ENCODE measurements at regions not wholly inside any gene's neighbourhood (a gene's known extent, or its start where the extent isn't known, plus 50 kb on each side); places are given as distances from the start of the nearest gene placed in this dataset.
"Not testable (repeated sequence)": the region's sequence is repeated elsewhere in the genome, so short reads cannot be mapped to it uniquely, and the experiment has no call there.

DNA sequence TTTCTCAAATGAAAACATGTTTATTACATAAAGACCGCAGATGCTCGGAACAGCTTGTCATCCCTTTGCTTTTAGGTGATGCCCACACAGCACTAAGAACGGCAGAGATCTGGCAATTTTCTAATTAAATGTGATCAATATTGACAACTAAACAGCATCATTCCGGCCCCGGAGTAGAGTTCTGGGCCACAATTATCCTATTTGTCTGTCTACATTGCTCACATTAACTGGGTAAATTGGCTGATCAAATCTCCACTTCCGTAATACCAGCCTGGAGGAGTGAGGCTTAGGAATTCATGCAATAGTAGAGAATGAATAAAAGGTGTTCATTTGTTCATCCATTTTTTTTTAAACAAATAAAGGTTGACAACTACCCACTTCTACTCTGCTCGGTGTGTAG lies 245.1 kb upstream of the C9orf72 start:
- DNase-seq (ENCODE audit: low read depth): no peak

DNA sequence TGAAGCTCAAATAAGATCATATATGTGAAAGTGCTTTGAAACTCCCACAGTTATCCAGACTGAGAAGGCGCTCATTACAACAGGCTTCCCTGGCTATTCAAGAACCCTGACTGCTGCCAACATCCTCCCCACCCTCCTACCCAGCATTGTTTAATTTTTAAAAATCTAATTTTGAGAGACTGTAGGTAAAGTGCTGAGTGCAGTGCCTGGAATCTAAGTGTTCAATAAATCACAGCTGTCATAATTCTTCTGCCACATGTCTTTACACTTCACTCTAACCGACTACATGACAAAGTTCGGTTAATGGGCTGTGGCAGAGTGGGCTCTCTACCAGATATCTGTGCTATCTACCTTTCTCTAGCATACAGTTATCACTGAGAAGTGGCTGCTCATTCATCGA lies 255.6 kb upstream of the C9orf72 start:
- no peak for DNase-seq (ENCODE audit: low read depth)

DNA sequence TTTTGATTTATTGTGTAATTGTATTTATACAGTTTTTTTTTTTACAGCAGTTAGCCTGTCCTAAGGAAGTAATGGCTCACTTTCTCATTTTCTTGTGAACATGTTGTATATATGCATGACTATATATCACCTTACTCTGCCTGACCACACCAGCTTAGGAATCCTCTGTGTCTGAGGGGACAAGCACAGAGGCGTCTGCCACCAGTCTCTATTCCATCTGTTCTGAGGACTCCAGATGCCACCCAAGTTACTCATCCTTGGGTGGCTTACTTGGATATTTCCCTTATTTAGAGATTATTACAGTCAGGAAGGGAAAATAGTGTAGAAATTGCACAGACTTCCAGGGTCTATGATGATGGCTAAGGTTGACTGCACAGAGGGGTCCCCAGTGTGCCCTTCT lies 256.3 kb upstream of the C9orf72 start:
- DNase-seq (ENCODE audit: low read depth): no peak

DNA sequence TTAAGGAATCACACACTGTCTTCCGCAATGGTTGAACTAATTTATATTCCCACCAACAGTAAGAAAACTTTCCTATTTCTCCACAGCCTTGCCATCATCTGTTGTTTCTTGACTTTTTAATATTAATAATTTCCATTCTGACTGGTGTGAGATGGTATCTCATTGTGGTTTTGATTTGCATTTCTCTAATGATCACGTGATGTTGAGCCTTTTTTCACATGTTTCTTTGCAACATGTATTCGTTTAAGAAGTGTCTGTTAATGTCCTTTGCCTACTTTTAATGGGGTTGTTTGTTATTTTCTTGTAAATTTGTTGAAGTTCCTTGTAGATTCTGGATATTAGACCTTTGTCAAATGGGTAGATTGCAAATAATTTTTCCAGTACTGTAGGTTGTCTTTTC lies 258.8 kb upstream of the C9orf72 start:
- not testable (repeated sequence) for DNase-seq (ENCODE audit: low read depth)

DNA sequence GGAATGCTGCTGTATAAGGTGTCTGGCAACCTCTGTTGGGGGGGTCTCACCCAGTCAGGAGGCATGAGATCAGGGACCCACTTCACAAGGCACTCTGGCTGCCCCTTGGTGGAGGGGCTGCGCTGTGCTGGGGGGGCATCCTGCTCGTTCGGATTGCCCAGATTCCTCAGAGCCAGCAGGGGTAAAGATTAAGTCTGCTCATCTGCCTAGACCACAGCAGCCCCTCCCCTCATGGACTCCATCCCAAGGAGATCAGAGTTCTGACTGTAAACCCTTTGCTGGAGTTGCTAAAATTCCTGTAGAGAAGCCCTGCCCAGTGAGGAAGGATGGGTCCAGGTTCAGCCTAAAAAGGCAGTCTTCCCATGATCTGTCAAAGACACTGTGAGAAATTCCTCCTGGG lies 262.0 kb upstream of the C9orf72 start:
- no peak for DNase-seq (ENCODE audit: low read depth)

DNA sequence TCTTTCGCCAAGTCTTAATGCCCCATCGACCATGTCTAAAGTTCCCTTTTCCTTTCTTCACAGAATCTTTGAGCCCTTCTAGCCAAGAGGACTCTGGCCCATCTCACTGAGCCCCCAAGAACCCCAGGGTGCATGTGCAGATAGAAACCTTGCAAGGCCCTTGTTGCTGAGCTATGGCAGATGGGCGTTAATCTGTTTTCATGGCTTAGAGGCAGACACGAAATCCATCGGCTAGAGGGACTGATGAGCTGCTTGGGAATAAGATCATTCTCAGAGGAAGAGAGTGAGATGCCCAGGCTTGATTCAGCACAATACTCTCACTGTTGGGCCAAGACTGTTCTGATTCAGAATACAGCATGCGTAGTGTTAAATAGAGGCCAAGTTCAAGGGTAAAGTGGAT lies 262.5 kb upstream of the C9orf72 start:
- no peak for DNase-seq (ENCODE audit: low read depth)

DNA sequence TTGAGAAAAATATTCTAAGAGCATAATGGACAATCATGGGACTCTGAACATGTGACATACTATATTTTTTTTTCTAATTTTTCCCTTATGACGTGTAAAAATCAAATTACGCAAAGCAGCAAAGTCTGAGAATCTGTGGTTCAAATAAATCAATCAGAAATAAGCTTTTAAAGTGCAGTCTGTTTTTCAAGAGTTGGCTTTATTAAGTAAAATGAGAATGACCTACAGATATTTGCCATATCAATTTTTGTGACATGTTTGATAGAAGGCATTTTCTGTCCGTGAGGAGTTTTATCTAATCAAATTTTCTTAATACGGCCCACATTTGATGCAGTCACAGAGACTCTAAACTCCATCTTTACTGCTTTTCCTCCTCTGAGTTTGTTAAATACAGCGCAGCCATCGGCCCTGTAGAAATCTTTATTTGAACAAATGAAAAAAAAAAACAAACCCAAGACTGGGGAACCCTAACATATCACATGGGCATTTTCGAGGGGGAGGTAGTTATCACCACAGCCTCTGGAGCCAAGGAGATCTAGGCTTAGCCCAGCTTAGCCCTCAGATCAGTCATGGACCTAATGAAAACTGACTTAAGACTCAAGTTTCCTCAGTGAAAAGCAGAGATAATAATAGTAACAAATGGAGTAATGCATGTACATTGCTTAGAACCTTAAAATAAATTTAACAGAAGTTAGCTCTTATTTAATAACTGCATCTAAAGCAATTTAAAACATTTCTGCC lies 263.6 kb upstream of the C9orf72 start:
- DNase-seq (ENCODE audit: low read depth): no peak

DNA sequence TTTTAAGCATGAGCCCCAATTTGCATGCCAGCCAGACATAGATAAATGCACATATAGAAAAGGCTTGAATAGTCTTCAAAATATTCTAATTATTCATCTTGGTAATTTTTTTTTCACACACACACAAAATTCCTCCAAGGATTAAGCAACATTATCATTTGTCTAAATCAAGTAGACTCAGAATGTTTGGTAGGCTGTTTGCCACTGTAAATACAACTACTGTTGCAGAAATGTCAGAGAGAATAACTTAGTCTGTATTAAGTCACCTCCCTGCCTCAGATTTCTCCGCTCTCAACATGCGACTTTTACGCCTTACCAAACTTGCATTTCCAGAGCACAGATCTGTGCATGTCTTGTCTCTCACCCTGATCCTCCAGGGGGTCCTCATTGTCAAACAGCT lies 265.6 kb upstream of the C9orf72 start:
- no peak for DNase-seq (ENCODE audit: low read depth)

DNA sequence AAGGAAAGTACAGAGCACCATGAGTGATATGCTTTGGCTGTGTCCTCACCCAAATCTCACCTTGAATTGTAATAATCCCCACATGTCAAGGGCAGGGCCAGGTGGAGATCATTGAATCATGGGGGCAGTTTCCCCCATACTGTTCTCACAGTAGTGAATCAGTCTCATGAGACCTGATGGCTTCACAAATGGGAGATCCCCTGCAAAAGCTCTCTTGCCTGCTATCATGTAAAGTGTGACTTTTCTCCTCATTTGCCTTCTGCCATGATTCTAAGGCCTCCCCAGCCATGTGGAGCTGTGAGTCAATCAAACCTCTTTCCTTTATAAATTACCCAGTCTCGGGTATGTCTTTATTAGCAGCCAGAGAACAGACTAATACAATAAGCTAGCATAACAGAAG lies 266.5 kb upstream of the C9orf72 start:
- not testable (repeated sequence) for DNase-seq (ENCODE audit: low read depth)

DNA sequence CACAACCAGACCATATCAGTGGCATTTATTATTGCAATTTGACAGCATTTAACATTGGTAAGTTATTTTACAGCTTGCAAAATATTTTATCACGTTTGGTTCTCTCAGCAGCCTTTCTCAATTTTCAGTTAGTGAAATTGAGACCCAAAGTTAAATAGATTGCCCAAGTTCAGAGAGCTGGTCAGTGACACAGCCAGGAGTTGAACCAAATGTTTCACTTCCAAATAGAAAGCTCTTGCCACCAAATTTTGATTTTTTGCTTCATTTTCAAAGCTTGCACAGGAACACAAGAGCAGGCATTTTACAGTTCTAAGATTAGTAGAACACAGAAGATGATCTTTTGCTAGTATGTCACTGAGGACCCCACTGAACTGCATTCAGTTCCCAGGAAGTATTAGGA lies 271.5 kb upstream of the C9orf72 start:
- DNase-seq (ENCODE audit: low read depth): no peak

DNA sequence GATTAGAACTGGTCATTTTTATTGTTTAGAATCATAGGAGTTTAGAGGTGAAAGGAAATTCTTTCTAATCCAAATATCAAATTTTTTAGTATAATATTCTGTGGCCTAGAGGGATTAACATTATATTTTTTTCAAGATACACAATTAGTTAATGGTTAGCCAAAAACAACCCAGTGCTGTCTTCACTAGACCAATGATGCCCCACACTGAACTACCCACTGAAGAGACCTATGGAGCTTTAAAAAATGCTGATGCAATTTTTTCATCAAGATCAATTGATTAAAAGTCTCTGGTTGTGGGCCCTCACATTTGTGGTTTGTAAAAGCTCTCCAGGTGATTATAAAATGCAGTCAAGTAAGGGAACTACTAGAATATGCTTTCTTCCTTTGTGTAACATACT lies 274.1 kb upstream of the C9orf72 start:
- DNase-seq (ENCODE audit: low read depth): no peak

DNA sequence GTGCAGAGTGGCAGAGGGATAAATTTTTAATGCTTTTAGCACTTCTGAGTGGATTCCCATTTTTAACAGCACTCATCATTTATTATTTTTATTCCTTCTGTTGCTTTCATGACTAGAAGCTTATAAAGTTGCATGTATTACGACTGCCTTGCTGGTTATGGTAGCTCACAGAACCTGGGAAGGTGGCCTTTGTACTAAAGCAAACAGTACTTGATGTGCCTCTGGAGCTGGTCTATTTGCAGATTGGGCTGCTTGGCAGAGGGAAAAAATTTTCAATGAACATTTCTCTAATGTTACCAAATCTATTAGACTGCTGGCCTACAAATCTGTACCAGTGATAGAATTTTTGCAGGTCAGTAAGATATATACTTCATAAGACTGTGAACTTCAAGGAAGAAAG lies 274.5 kb upstream of the C9orf72 start:
- no peak for DNase-seq (ENCODE audit: low read depth)

DNA sequence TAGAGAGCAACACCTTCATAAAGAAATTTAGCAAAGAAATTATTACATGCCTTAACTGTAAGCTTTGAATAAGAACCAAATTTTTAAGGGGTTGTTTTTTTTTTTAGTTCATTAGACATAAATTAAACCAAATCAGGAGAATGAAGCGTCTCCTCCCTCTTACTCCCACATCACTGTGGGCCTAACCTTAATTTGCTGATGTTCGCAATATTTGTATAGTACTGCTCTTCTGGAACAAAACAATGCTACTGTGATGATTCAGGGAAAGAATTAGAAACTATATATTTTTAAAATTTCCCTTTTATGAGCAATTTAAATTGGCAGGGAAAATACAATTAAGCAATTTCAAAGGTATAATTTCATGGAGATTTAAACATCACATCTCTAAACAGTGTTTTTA lies 275.0 kb upstream of the C9orf72 start:
- no peak for DNase-seq (ENCODE audit: low read depth)

DNA sequence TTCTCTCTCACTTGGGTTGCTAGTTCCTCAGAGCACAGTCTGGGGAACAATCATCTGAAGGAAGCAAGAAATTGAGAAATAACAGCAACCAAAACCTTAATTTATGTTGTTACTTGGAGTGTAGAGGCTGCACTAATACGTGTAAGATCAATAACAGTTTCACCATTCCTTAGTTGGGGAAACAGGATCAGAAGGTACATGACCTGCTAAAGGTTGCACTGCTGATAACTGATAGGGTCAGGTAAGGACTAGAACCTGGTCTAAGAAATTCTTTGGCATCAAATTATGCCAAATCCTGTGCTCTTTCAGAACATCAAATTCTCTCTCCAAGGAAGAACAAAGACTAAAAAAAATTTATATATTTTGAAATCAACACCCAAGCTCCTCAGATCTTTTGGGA lies 278.6 kb upstream of the C9orf72 start:
- no peak for DNase-seq (ENCODE audit: low read depth)

DNA sequence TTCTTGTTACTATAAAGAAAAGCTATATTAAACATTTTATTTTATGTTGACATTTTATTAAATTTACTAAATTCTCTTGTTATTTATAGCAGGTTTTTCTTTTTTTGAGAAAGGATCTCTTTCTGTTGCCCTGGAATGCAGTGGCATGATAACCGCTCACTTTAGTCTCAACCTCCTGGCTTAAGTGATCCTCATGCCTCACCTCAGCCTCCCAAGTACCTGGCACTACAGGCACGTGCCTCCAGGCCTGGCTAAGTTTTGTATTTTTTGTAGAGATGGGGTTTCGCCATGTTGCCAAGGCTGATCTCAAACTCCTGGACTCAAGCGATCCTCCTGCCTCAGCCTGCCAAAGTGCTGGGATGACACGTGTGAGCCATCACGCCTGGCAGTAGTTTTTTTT lies 280.2 kb upstream of the C9orf72 start:
- no peak for DNase-seq (ENCODE audit: low read depth)

DNA sequence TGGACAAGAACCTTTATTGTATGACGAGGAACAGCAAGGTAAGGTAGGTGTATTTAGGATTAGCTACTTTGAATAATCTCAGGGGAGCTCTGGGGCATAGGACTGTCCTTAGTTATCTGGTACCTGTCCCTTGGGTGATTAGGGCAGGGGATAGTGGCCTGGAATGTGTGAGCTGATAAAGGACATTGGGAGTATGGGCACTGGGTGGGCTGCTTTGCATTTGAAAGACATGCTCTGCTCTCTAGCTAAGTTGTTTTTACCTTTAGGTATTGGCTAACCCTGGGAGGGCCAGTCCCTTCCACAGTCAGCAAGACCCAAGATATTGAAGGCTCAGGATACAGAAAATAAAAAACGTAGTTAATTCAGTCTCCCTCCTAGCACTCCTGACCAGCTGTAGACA lies 282.8 kb upstream of the C9orf72 start:
- no peak for DNase-seq (ENCODE audit: low read depth)

DNA sequence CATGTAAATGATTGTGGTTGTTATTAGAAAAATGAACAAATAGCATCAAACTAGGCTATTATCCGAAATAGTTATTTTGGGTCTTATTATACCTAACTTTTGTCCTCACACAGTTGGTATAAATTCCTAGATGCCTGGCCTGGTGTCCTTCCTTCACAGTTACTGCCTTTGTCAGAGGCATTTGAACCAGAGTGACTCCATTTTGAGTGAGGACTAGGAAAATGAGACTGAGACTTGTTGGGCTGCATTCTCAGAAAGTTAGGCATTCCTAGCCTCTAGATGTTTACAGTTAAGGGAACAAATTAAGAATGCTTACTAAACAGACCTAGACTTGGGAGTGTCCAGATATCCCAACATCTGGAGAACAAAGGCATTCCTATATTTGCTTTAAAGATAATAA lies 283.5 kb upstream of the C9orf72 start:
- no peak for DNase-seq (ENCODE audit: low read depth)

DNA sequence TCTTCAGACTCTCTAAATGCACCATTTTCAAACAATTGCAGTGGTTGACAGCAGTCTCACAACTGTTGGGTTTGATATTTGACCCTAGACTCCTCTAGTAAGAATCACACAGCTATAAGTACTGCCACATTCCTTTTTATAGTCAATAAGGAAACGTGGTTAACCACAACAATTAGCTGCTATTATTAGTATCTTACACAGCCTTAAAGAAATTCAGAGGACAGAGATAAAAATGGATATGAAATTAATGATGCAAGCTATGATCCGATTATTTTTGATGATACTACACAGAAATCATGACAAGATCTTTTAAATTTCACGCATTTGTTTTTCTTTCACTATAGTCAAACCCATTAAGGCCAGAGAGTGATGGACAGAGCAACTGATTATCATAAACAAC lies 288.6 kb upstream of the C9orf72 start:
- no peak for DNase-seq (ENCODE audit: low read depth)

DNA sequence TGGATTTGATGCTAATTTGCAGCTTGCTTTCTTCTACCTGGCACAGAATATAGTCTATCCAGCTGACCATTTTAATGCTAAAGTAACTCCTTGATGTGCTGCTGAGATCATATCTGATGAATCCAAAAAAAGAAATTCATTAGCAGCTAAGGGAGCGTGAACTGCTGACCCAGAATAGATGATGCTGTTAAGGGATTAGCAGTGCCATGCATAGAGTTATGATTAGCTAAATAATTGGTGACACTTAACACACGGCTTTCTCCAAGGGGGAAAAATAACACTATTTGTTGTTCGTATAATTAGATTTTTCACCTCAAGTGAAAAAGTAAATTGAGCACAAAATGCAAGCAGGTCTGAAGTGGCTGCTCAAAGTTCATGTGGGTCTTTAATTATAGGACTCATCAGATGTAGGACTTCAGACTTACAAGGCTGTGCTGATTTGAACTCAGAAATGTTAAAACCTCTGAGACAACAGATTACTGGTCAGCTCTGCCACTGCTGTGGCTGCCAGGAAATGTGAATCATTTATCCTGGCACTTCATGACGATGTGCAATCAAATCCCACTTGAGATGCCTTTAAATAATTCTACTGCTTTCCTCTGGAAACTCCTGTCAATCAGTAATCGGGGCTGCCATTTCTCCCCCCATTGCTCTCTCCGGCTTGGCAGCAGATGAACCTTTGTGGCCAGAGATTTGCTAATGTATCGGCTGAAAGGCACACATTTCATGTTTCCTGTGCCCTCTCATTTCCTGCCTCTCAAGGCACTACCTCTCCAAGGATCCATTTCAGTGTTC lies 291.6 kb upstream of the C9orf72 start:
- DNase-seq (ENCODE audit: low read depth): no peak

DNA sequence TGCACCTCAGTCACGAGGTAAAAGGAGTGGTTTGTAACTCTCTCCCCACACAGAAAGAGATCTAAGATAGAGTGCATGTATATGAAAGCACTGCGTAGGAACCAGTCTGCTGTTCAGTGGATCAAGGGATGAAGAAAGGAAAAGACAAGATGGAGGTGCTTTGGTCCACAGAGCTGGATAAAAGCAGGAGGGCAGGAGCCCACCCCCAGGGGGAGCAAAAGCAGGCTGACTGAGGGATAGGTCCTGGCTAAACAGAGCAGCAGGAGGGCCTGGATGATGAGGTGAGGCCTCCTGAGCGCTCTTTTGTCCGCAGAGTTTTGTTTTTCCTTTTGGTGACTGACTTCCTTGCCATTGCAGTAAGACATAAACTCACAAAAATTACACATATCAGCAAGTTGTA lies 293.5 kb upstream of the C9orf72 start:
- no peak for DNase-seq (ENCODE audit: low read depth)

DNA sequence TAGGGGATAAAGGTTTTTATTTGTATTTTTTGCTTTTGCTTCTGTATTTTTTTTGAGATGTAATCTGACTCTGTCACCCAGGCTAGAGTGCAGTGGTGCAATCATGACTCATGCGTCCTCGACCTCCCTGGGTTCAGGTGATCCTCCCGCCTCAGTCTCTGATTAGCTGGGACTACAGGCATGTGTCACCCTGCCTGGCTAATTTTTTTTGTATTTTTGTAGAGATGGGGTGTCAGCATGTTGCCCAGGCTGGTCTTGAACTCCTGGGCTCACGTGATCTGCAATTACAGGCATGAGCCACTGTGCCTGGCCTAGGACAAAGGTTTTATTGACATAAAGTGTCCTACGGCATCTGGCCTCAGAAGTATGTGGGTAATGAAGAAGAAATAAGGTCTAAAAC lies 297.1 kb upstream of the C9orf72 start:
- no peak for DNase-seq (ENCODE audit: low read depth)

DNA sequence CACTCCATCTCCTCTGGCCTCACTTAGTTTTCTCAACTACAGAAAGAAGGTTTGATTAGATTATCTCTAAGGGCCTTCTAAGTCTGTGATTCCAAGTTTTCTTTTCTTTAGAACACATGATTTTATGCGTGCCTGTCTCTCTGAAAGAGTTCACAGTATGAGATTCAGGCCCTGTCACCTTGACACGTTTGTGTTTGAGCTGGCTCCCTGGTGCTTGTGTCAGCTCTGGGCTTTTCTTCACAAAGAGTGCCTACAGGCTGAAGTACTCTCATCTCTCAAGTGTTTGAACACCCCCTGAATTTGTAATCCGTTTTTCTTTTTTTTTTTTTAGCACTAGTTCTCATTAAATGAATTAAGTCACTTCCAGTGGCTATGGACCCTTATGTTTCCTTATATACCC lies 306.9 kb upstream of the C9orf72 start:
- no peak for DNase-seq (ENCODE audit: low read depth)

DNA sequence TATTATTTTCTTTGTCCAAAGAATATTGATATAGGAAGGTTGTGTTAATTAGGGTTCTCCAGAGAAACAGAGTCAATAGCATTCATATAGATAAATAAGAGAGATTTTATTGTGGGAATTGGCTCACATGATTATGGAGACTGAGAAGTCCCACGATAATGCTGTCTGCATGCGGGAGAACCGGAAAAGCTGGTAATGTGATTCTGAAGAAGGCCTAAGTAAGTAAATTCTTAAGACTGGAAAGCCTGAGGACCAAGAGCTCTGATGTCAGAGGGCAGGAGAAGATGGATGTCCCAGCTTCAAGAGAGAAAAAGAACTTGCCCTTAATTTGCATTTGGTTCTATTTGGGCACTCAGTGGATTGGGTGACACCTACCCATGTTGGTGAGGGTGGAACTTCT lies 307.4 kb upstream of the C9orf72 start:
- DNase-seq (ENCODE audit: low read depth): no peak
